AG10803 (cell line): ENCODE measurements at regions not wholly inside any gene's neighbourhood (a gene's known extent, or its start where the extent isn't known, plus 50 kb on each side); places are given as distances from the start of the nearest gene placed in this dataset.

Experiments used
- DNase-seq: peaks from one replicate; pipeline ENCODE4 v3.0.0; 2010; ENCODE audit warnings: low read depth
- H3K4me3 ChIP-seq: 2 replicates; pipeline ENCODE4 v1.5.1; 2011; ENCODE audit warnings: mild to moderate bottlenecking, low read length, control low read depth
- CTCF ChIP-seq: conservative IDR thresholded peaks from 2 replicates; pipeline ENCODE4 v1.5.1; 2011; ENCODE audit warnings: mild to moderate bottlenecking, low read length, control low read depth, inconsistent platforms

DNA sequence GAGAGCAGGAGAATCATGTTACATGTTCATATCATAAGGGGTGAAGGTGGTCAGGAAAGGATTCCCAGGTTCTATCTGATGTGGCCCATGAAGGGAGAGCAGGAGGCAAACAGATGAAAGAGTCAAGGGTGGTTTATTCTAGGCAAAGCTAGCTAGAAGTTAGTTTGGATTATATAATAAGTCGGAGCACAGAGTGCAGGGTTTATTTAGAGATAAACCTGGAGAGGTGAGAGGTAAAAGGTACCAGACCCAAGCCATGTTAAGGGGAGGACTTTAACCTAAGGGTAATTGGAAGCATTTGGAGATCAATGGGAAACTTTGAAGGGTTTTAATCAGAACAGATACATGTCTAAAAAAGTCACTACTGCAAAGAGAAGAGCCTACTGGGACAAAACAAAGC is 69.2 kb upstream of the LRATD1 start:
- TF ChIP-seq CTCF = no peak
- DNase-seq = no peak
- H3K4me3 ChIP-seq = no peak overlapping the region

- H3K4me3 ChIP-seq = no peak overlapping the region
- DNase-seq = no peak
- no peak for TF ChIP-seq CTCF
These were observed 66.9 kb upstream of the LRATD1 start for GRCh38 chr2:14565666-14566065.

DNA sequence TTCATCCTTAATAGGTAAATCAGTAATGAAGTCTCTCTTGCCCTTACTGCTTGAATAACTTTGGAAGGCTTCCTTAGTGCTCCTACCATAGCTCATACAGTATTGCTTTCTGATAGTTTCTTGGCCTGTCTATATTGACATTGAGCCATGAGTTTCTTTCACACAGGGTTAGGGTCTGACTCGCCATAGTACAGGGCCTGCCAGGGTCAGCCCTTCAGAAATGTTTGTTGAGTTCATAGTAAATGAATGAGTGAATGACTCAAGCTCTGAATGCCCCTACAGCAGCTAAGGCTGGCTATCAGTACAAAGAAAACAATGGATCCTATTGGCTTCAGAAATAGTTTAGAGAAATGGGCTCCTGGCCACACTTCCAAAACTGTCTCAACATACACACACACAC is 65.0 kb upstream of the LRATD1 start:
- peak; percentile 2 for DNase-seq
- no peak overlapping the region for H3K4me3 ChIP-seq
- TF ChIP-seq CTCF = no peak

DNA sequence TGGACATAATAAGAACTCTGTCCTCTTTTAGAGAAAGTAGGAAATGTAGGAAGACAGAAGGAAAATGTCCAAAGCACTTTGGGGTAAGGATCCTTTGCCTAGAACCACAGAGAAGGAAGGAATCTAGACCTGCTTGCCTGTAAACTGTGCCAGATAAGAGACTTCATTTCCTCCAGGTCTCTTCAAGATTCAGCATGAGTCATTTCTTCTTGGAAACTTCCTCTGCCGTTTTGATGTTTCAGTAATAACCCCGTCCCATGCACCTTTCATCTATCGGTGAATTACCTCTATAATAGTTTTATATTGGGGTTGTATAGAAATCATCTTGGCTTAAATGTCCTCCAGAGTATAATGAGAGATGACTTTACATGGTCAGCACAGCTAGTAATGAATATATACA is 63.2 kb upstream of the LRATD1 start:
- no peak overlapping the region for H3K4me3 ChIP-seq
- DNase-seq = no peak
- no peak for TF ChIP-seq CTCF

GRCh38 chr2:14572633-14573032 is 59.9 kb upstream of the LRATD1 start:
- DNase-seq = no peak
- TF ChIP-seq CTCF = no peak
- H3K4me3 ChIP-seq = no peak overlapping the region

- DNase-seq = no peak
- H3K4me3 ChIP-seq = no peak overlapping the region
- no peak for TF ChIP-seq CTCF
These were observed 54.7 kb upstream of the LRATD1 start for GRCh38 chr2:14577843-14578242.
